GM19025 (cell line): ENCODE measurements at regions not wholly inside any gene's neighbourhood (a gene's known extent, or its start where the extent isn't known, plus 50 kb on each side); places are given as distances from the start of the nearest gene placed in this dataset.
"Not testable (repeated sequence)": the region's sequence is repeated elsewhere in the genome, so short reads cannot be mapped to it uniquely, and the experiment has no call there.

Source experiments
- ATAC-seq: cut with Tn5 transposase; IDR thresholded peaks from one replicate; pipeline ENCODE4 v1.9.1; 2021; ENCODE audit warnings: mild to moderate bottlenecking, low read depth, moderate library complexity; ENCODE audit not compliant: unreplicated experiment

DNA sequence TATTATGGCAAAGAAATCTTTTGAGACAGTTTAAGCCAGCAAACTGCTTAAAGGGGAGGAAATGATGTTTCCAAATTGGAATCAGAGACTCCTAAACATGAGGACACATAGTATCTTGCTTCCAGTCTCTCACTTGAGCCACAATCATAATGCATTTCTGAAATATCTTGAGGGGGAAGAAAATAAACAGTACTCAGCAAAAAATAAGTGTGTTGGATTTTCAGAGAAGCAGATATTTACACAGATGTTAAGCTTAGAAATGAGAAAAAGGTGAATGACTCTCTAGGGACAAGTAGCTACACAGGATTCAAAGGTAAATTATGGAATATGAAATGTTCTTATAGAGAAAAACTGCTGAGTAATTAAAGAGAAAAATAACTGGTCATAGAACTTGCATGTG, 1583.6 kb downstream of the CDH8 start:
- ATAC-seq = no peak

- ATAC-seq = no peak
Observed at GRCh38 chr16:60438894-60439293, 1597.3 kb downstream of the CDH8 start.

- no peak for ATAC-seq
Observed at GRCh38 chr16:60432472-60432871, 1603.8 kb downstream of the CDH8 start.

GRCh38 chr16:60419859-60420258, 1616.4 kb downstream of the CDH8 start:
- ATAC-seq = no peak

DNA sequence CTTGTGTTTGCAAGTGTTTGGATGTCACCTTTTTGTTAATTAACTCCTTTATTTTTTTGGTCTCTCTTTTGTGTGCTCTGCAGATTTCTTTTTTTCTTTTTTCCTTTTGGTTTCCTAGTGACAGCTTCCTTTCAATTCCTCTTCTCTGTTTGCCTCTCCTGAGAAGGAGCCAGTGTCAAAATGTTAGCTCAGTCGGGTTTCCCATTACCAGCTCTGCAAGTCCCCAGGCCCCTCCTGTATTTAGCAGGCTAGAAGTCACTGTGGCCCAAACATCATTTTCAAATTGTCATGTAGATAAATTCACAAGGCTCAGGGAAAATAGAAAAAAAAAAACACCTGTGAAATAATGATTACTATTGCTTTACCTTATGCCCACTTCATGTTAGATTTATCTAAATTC, 1621.6 kb downstream of the CDH8 start:
- ATAC-seq = no peak

DNA sequence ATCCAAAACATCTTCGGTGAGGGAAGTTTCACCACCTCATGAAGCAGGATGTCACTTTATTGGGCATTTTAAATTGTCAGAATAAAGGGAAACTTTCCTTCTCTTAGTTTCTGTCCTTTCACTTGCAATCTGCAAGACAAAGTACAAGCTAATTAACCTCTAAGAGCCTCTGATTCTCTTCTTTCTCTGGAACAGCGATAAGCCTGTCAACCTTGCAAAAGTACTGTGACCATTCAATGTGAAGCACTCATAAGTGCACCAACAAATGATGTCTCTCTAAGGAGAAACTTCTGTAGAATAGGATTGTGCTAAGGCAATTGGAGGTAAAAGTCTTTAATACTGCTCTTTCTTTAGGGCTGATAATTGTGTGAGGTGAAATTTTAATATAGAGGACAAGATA, 1622.3 kb downstream of the CDH8 start:
- no peak for ATAC-seq

GRCh38 chr16:60407606-60408005, 1628.6 kb downstream of the CDH8 start:
- no peak for ATAC-seq

- no peak for ATAC-seq
Observed at GRCh38 chr16:60407034-60407433, 1629.2 kb downstream of the CDH8 start.

GRCh38 chr16:60405286-60405685, 1631.0 kb downstream of the CDH8 start:
- ATAC-seq = no peak

DNA sequence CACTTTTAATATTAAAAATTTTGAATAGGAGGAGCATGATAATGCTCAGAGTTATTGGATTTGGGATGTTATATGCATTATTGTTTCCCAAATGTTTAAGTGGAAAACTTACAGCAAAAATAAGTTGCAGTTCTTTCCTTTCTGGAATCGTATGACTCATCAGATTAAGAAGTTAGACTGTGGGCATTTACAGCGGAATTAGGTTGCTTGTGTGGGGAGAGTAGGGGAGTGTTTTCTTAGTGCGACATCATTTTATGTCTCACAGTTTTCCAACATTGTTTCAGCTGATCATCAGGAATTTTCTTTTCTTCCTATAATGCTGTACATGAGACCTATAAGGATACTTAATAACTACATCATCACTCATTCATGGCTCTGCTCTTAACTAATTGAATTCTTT, 1631.8 kb downstream of the CDH8 start:
- ATAC-seq = no peak

DNA sequence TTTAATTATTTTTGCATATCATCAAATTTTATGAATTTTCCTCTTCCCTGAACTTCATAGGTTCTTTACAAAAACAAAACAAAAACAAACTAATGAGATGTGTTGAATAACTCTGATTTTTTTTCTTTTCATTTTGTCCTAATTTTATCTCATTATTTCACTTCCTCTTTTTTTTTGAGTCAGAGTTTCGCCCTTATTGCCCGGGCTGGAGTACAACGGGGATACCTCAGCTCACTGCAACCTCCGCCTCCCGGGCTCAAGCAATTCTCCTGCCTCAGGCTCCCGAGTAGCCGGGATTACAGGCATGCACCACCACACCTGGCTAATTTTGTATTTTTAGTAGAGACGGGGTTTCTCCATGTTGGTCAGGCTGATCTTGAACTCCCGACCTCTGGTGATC, 1633.3 kb downstream of the CDH8 start:
- ATAC-seq = not testable (repeated sequence)

DNA sequence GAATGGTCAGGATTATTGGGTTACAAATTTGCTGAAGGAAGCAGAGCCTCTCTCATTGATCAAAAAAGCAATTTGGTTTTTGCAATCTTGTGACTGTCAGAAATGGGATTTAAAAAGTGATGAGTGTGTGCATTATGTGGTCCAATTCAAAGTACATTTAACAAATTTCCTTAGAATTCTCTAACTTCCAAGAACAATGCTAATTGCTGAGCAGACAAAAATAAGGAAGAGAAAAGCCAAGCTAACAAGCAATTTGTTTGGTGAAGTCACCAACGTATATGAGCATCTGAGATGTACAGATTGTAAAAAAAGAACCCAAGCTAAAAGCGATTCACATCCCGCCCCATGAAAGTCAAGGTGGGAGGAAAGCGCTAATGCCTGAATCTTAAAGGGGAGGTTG, 1643.9 kb downstream of the CDH8 start:
- no peak for ATAC-seq

- ATAC-seq = no peak
Observed at GRCh38 chr16:60371591-60371990, 1637.5 kb upstream of the GOT2 start.

- no peak for ATAC-seq
Observed at GRCh38 chr16:60367739-60368138, 1633.6 kb upstream of the GOT2 start.

GRCh38 chr16:60363566-60363965, 1629.5 kb upstream of the GOT2 start:
- ATAC-seq = no peak

DNA sequence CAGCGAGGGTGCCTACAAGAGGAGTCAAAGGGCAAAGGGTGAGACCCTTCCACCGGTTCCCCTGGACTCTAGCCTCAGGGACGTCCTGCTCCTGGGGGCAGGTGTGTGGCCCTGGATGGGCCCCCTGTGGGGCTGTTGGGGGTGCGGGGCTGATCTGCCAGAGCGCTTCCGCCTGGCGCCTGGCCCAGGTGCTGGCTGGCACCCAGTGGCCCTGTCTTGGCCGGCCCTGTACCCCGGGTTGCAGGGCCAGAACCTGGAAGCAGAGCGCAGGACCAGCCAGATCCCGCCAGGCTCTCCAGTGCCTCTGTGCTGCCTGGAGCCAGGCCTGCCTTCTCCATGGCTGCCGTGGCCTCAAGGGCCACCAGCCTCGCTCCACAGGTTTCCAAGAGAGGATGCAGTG, 1625.8 kb upstream of the GOT2 start:
- not testable (repeated sequence) for ATAC-seq

DNA sequence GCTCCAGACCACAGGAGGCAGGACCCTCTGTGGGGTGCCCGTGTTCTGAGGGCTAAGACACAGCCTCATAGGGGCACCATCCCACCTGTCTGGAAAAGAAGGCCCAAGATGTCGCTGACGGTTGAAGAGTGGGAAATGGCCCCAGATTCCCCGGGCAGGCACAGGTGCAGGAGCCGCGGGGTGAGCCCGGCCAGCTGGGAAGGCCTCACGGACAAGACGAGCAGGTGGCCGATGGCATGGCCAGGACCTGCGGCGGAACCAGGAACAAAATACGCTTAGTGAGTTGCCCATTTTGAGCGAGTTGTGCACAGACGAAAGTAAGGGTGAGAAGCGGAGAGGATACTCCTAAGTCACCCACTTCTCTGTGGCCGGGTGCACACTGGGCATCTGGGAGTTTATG, 1625.3 kb upstream of the GOT2 start:
- not testable (repeated sequence) for ATAC-seq

DNA sequence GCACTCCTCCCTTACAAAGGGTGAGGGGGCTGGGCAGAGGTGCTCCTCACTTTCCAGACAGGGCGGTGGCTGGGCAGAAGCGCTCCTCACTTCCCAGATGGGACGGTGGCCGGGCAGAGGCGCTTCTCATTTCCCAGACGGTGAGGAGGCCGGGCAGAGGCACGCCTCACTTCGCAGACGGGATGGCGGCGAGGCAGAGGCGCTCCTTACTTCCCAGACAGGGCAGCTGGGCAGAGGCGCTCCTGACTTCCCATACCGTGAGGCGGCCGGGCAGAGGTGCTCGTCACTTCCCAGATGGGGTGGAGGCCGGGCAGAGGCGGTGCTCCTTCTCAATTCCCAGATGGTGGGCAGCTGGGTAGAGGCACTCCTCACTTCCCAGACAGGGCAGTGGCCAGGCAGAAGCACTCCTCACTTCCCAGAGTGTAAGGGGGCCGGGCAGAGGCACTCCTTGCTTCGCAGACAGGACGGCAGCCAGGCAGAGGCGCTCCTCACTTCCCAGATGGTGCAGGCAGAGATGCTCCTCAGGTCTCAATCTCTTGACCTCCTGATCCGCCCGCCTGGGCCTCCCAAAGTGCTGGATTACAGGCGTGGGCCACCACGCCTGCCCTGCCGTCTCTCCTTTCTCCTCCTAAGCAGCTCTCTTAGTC, 1623.9 kb upstream of the GOT2 start:
- ATAC-seq = not testable (repeated sequence)

GRCh38 chr16:60346256-60346655, 1612.1 kb upstream of the GOT2 start:
- ATAC-seq = no peak

DNA sequence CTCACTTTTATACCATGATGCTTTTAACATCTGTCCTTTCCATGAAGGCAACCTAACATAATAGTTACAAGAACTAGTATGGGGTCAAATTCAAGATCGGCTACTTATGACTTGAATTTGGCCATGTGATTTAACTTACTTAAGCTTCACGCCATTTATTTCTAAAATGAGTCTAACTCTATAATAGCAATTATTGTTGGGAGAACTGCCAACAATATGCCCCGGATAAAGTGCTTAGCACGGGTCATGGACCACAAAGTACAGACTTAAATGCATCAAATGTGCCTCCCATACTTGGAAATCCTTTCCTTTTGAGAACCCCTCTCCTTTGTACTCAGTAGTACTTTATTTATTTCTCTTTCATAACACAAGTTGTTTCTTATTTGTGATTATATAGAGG, 1603.6 kb upstream of the GOT2 start:
- ATAC-seq = no peak

- no peak for ATAC-seq
Observed at GRCh38 chr16:60331168-60331567, 1597.1 kb upstream of the GOT2 start.

DNA sequence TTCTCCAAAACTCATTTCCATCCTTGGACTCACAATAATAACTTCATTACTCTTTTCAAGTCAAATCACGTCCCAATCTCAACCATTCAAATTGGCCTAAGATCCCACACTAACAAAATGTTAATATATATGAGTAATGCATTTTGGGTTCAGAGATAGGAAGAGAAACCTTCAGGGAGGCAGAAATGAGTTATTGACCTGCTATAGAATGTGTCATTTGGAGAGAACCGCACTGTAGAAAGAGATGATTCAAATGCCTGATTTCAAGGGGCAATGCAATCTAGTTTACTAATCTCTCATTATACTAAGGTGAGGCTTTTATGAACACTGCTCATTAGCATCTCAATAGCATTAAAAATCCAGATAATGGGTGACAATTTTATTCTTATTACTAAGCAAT, 1595.0 kb upstream of the GOT2 start:
- no peak for ATAC-seq

DNA sequence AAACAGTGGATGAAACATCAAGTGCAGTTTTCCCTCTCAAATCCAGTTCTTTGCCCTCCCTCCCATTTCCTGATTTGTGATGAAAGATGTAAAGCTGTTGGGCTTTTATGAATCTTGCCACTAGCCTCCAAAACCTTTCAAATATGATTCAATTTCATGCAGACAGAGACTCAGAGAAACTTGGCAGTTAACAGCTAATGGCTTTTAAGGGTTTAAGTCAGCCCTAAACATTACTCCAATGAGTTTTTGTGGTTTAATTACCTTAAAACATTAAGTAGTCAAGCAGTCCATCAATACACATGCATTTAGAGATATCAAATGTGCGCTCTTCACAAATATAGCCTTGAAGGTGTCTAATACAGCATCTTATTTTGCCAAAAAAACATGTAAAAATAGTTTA, 1594.0 kb upstream of the GOT2 start:
- no peak for ATAC-seq
